HepG2 (cell line): ENCODE measurements at regions not wholly inside any gene's neighbourhood (a gene's known extent, or its start where the extent isn't known, plus 50 kb on each side); places are given as distances from the start of the nearest gene placed in this dataset.

ENCODE experiments used
- ATAC-seq: fragments of 200-7000 bp; cut with Tn5 transposase; 3 replicates; pipeline ENCODE4 v1.9.1; 2020; ENCODE audit warnings: mild to moderate bottlenecking, moderate library complexity
- BruUV-seq: library from RNA; stranded (reverse); fragments of 400-500 nt; replicated peaks from 2 replicates; lab custom pipeline; 2021; lab: Mats Ljungman, UMichigan
- CTCF ChIA-PET: fragments of 300-600 bp; formaldehyde crosslinking; extraction: SDS; loops from one replicate; lab custom pipeline; 2021; ENCODE audit warnings: low total read pairs, inconsistent platforms, low intra/inter-chr PET ratio; lab: Yijun Ruan, JAX
- POLR2A ChIA-PET: fragments of 350-600 bp; sonication (Branson Sonifier 250); formaldehyde crosslinking; loops from one replicate; lab custom pipeline; 2020; ENCODE audit warnings: antibody characterized with exemption, inconsistent platforms; lab: Yijun Ruan, JAX
- DNase-seq: peaks from one replicate; pipeline ENCODE4 v3.0.0-alpha.2; 2015; ENCODE audit warnings: low spot score
- FAIRE-seq: peaks from 3 replicates; lab custom pipeline; 2011; peaks lifted over from hg19 to GRCh38; lab: Jason Lieb, UNC
- H2AFZ ChIP-seq: one replicate; pipeline ENCODE4 v1.6.1; 2011; ENCODE audit warnings: low read length, inconsistent platforms
- H3K27ac ChIP-seq: fragments of 300-600 bp; 3 replicates; pipeline ENCODE4 v1.8.0; 2011; ENCODE audit warnings: mixed run types, mild to moderate bottlenecking, mixed read lengths, low read length, inconsistent platforms; ENCODE audit not compliant: insufficient read depth; ENCODE audit errors: extremely low read length
- H3K27me3 ChIP-seq, 2 experiments: fragments of 200-600 bp in 1 of 2; 2 replicates in 1 of 2; 3 replicates in 1 of 2; pipeline versions ENCODE4 v1.6.0 to v1.8.0; 2011; ENCODE audit warnings: low read length in 2 of 2, mild to moderate bottlenecking in 2 of 2, moderate library complexity in 2 of 2, inconsistent platforms in 1 of 2; ENCODE audit not compliant: insufficient read depth in 2 of 2, control insufficient read depth in 1 of 2
- H3K36me3 ChIP-seq, 2 experiments: fragments of 200-600 bp in 1 of 2; replicated peaks in 1 of 2; 2 replicates in 1 of 2; 3 replicates in 1 of 2; pipeline versions ENCODE4 v1.5.1 to v1.8.0; 2011; ENCODE audit warnings: low read length in 2 of 2, inconsistent platforms in 1 of 2; ENCODE audit not compliant: insufficient read depth in 2 of 2, control insufficient read depth in 1 of 2
- H3K4me1 ChIP-seq: 2 replicates; pipeline ENCODE4 v1.5.1; 2012; ENCODE audit warnings: low read length, inconsistent platforms; ENCODE audit not compliant: insufficient read depth
- H3K4me2 ChIP-seq: 2 replicates; pipeline ENCODE4 v1.6.0; 2011; ENCODE audit warnings: low read depth, low read length, inconsistent platforms
- H3K4me3 ChIP-seq, 3 experiments: fragments of 200-600 bp in 1 of 3; sonication (generic), shearing (Covaris generic) in 1 of 3; replicated peaks in 1 of 3; 2 replicates each; pipeline ENCODE4 v1.5.1; 2011 to 2016; ENCODE audit warnings: low read length in 3 of 3, inconsistent platforms in 2 of 3, low read depth in 2 of 3, mild to moderate bottlenecking in 2 of 3, control low read depth in 1 of 3, mixed read lengths in 1 of 3; ENCODE audit not compliant: insufficient read depth in 1 of 3
- H3K79me2 ChIP-seq: one replicate; pipeline ENCODE4 v1.6.1; 2011; ENCODE audit warnings: low read length, inconsistent platforms; ENCODE audit not compliant: insufficient read depth
- H3K9ac ChIP-seq: 2 replicates; pipeline ENCODE4 v1.6.0; 2011; ENCODE audit warnings: mild to moderate bottlenecking, low read depth, low read length, inconsistent platforms; ENCODE audit not compliant: insufficient read depth
- H3K9me3 ChIP-seq: 2 replicates; pipeline ENCODE4 v1.5.1; 2012; ENCODE audit warnings: mild to moderate bottlenecking, low read length
- H4K20me1 ChIP-seq: 2 replicates; pipeline ENCODE4 v1.6.0; 2011; ENCODE audit warnings: inconsistent platforms, mild to moderate bottlenecking, low read length, moderate library complexity; ENCODE audit not compliant: insufficient read depth
- JDP2 ChIP-seq: sonication (generic); formaldehyde crosslinking; IDR thresholded peaks from 2 replicates; pipeline ENCODE4 v1.8.1; 2022; ENCODE audit warnings: missing genetic modification reagents, borderline replicate concordance
- KAT8 ChIP-seq: IDR thresholded peaks from 2 replicates; pipeline ENCODE4 v1.6.1; 2016; ENCODE audit warnings: missing genetic modification reagents, missing compliant biosample characterization
- NR2C2 ChIP-seq: sonication (generic); formaldehyde crosslinking; IDR thresholded peaks from 2 replicates; pipeline ENCODE4 v1.4.0; 2020; ENCODE audit warnings: missing genetic modification reagents, mild to moderate bottlenecking, moderate library complexity, borderline replicate concordance
- RFX3 ChIP-seq: IDR thresholded peaks from 2 replicates; pipeline ENCODE4 v1.6.1; 2016; ENCODE audit warnings: missing biosample characterization, missing genetic modification reagents
- SMC3 ChIP-seq: IDR thresholded peaks from 2 replicates; pipeline ENCODE4 v1.6.1; 2011; ENCODE audit warnings: low read length, improper control_type of control experiment
- SPEN ChIP-seq: sonication (generic); formaldehyde crosslinking; IDR thresholded peaks from 2 replicates; pipeline ENCODE4 v1.5.1; 2020; ENCODE audit warnings: low read depth, mild to moderate bottlenecking, missing genetic modification reagents
- YEATS4 ChIP-seq: sonication (generic); formaldehyde crosslinking; IDR thresholded peaks from 2 replicates; pipeline ENCODE4 v1.4.0; 2020; ENCODE audit warnings: missing genetic modification reagents, borderline replicate concordance
- ZNF225 ChIP-seq: sonication (generic); formaldehyde crosslinking; IDR thresholded peaks from 2 replicates; pipeline ENCODE4 v1.4.0; 2020; ENCODE audit warnings: mild to moderate bottlenecking, missing genetic modification reagents
- ZNF550 ChIP-seq: sonication (generic); formaldehyde crosslinking; IDR thresholded peaks from 2 replicates; pipeline ENCODE4 v1.4.0; 2020; ENCODE audit warnings: mild to moderate bottlenecking, missing genetic modification reagents, borderline replicate concordance
- WGBS: methylation state at CpG from one replicate; pipeline ENCODE4 v1.1.6; 2017; ENCODE audit warnings: low lambda C conversion rate; 5-methylcytosine and 5-hydroxymethylcytosine counted together
- in situ Hi-C: cut with HindIII; loops from 2 replicates; pipeline ENCODE4 v1.10.0; 2017; ENCODE audit warnings: low pct_unique_long_range_greater_than_20kb; ENCODE audit not compliant: extremely low pct_ligation_motif_present
- intact Hi-C: fragments of 100-400 bp; cut with micrococcal nuclease; formaldehyde crosslinking; loops from one replicate; pipeline ENCODE4 v1.10.0; 2022; ENCODE audit not compliant: unreplicated experiment
- TF ChIP-seq, protein P1 (sequence below): sonication (generic); IDR thresholded peaks from 2 replicates; pipeline ENCODE4 v1.6.1; 2016; ENCODE audit warnings: low read depth, borderline replicate concordance
- TF ChIP-seq, protein P2 (sequence below): sonication (generic); formaldehyde crosslinking; IDR thresholded peaks from 2 replicates; pipeline ENCODE4 v1.8.1; 2023; ENCODE audit warnings: mild to moderate bottlenecking, moderate library complexity, missing genetic modification reagents
- TF ChIP-seq, protein P3 (sequence below): sonication (generic); formaldehyde crosslinking; IDR thresholded peaks from 2 replicates; pipeline ENCODE4 v1.8.0; 2022; ENCODE audit warnings: low read depth, missing genetic modification reagents

DNA sequence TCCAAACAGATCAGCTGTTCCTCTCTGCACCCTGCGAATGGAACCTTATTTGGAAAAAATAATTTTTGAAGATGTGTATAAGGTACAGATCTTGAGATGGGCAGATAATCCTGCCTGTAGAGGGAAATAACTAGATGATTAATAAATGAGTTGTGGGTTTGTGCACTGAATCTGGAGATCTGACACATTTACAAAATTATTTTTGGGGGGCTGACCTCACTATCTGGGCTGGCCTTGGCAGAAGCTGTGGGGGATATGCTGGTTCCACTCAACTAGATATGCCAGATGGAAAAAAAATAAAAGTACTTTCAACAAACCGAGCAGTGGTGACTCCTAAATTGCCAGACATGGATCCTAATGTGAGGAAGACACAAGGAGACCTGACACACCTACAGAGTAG lies 552.2 kb upstream of the AMELY start:
- in situ Hi-C loops, result no loop called here

More for the DNA sequence above, 552.2 kb upstream of the AMELY start:
- CTCF ChIA-PET, result no interaction called here
- 0% methylated on average over 2 of the region's 2 CpGs for WGBS
- H3K4me3 ChIP-seq, result no peak overlapping the region
- no peak overlapping the region for H2AFZ ChIP-seq
- no TSS peak for BruUV-seq
- FAIRE-seq (no peak), DNase-seq (no peak), ATAC-seq (no peak)
- no peaks in the 10 kb centered on the region for H3K27me3 ChIP-seq
- no peak overlapping the region for H3K9ac ChIP-seq
- H3K4me1 ChIP-seq, result no peaks in the 10 kb centered on the region
- H3K27ac ChIP-seq, result no peak overlapping the region
- H3K9me3 ChIP-seq, result no peaks in the 10 kb centered on the region
- H3K4me2 ChIP-seq, result no peak overlapping the region
- POLR2A ChIA-PET, result no interaction called here
- TF ChIP-seq SMC3 (no peak), RFX3 (no peak), YEATS4 (CRISPR knock-in tag) (no peak), JDP2 (CRISPR knock-in tag) (no peak), ZNF225 (CRISPR knock-in tag) (no peak), SPEN (no peak), NR2C2 (no peak), ZNF550 (CRISPR knock-in tag) (no peak), KAT8 (CRISPR knock-in tag) (no peak)
- TF ChIP-seq, protein P1, sequence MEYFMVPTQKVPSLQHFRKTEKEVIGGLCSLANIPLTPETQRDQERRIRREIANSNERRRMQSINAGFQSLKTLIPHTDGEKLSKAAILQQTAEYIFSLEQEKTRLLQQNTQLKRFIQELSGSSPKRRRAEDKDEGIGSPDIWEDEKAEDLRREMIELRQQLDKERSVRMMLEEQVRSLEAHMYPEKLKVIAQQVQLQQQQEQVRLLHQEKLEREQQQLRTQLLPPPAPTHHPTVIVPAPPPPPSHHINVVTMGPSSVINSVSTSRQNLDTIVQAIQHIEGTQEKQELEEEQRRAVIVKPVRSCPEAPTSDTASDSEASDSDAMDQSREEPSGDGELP, result no peak
- TF ChIP-seq, protein P2, sequence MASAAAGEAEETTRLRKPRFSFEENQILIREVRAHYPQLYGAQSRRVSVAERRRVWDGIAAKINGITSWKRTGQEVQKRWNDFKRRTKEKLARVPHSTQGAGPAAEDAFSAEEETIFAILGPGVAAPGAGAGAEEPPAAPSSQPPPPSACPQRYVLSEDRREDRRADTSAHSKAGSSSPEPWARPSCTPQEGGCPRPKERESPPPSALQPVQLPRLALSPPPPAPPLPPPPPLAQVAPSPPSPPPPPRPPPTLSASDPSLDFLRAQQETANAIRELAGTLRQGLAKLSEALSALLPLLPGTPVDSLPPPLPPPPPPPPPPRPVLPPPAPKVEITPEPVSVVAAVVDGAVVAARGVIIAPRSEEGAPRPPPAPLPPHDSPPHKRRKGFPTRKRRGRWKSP, result no peak
- TF ChIP-seq, protein P3, sequence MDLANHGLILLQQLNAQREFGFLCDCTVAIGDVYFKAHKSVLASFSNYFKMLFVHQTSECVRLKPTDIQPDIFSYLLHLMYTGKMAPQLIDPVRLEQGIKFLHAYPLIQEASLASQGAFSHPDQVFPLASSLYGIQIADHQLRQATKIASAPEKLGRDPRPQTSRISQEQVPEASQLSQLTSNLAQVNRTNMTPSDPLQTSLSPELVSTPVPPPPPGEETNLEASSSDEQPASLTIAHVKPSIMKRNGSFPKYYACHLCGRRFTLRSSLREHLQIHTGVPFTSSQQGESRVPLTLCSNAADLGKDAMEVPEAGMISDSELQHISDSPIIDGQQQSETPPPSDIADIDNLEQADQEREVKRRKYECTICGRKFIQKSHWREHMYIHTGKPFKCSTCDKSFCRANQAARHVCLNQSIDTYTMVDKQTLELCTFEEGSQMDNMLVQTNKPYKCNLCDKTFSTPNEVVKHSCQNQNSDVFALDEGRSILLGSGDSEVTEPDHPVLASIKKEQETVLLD (CRISPR knock-in tag), result no peak
- no peaks in the 10 kb centered on the region for H3K36me3 ChIP-seq
- H3K79me2 ChIP-seq, result no peaks in the 10 kb centered on the region
- intact Hi-C loops, result no loop called here
- H4K20me1 ChIP-seq, result no peaks in the 10 kb centered on the region
